ENCODE measurements at regions not wholly inside any gene's neighbourhood (a gene's known extent, or its start where the extent isn't known, plus 50 kb on each side); places are given as distances from the start of the nearest gene placed in this dataset.

DNA sequence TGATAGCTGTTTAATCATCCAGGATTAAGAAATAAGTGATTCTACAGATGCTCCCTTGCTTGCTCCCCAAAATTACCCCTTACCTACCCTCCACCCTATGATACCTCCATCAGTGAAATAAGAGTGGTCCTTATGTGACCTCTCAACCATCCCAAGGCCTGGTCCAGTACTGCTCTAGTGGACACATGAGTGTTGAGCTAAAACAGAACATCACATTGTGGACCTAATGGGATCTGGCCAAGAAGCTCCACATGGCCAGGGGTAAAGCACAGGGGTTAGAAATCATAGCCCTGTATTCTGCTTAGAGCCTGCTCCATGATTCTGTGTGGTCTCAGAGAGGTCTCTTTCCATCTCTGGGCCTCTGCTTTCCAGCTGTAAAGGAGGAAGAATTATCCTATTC, 355.6 kb downstream of the TNS1 start:
- Mint-ChIP-seq H3K4me3 (no peak overlapping the region), H3K27ac (no peak overlapping the region), H3K4me1 (ENCODE audit: low read depth) (no peaks in the 10 kb centered on the region), H3K9me3 (no peaks in the 10 kb centered on the region), H3K36me3 (no peaks in the 10 kb centered on the region), H3K27me3 (no peaks in the 10 kb centered on the region)
- POLR2A ChIA-PET = no interaction called here
- DNase-seq = no peak
- intact Hi-C loops (cut with micrococcal nuclease) = no loop called here
- CTCF ChIA-PET = interaction anchor here (2.2 kb wide), 1 partner anchor 66 kb away, joined by 13 read pairs; no protein-coding TSS in a partner anchor

DNA sequence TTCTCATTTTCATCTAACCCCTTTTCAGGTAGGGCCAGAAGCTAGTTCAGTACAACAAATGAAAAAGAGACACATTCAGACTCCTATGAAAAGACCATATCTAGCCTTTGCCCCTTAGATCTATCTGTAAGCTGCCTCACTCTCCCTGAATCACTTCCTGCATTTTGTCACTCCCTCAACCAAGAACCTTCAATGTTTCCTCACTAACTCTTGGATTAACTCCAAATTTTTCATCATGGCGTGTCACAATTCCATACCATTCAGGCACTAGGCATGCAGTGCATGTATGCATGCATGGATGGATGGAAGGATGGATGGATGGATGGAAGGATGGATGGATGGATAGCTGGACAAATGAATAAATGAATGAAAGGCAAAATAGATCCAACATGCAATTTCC, 356.9 kb downstream of the TNS1 start:
- no peaks in the 10 kb centered on the region for H3K27me3 Mint-ChIP-seq
- H3K27ac Mint-ChIP-seq = no peak overlapping the region
- POLR2A ChIA-PET = no interaction called here
- CTCF ChIA-PET = no interaction called here
- H3K4me3 Mint-ChIP-seq = no peak overlapping the region
- intact Hi-C loops (cut with micrococcal nuclease) = no loop called here
- DNase-seq = no peak
- no peaks in the 10 kb centered on the region for H3K36me3 Mint-ChIP-seq
- no peaks in the 10 kb centered on the region for H3K4me1 Mint-ChIP-seq (ENCODE audit: low read depth)
- no peaks in the 10 kb centered on the region for H3K9me3 Mint-ChIP-seq

DNA sequence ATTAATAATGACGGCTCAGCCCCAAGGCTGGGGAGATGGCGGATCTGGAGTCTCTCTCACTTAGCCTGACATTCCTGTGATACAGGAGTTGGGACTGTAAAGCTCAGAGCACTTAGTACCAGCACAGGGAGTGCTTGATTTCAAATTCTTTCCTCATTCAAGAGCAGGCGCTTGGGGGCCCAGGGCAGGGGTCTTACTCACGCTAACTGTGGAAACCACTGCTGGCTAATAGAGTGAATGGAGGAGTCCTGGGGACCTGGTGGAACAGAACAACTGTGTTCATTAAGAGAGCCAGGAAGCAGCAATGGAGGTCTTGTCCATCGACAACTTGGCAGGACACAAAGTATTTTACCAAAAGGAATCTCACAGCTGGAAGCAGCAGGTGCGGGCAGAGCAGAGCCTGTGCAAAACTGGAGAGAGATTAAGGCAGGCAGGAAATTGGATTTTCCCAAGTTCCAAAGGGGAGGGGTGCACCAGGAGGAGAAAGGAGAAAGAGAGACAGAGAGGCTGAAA, 358.9 kb downstream of the TNS1 start:
- Mint-ChIP-seq H3K27ac (no peak overlapping the region), H3K27me3 (no peaks in the 10 kb centered on the region), H3K36me3 (no peaks in the 10 kb centered on the region), H3K9me3 (no peaks in the 10 kb centered on the region), H3K4me3 (no peak overlapping the region), H3K4me1 (ENCODE audit: low read depth) (no peaks in the 10 kb centered on the region)
- intact Hi-C loops (cut with micrococcal nuclease) = no loop called here
- CTCF ChIA-PET = no interaction called here
- POLR2A ChIA-PET = no interaction called here
- DNase-seq = no peak

DNA sequence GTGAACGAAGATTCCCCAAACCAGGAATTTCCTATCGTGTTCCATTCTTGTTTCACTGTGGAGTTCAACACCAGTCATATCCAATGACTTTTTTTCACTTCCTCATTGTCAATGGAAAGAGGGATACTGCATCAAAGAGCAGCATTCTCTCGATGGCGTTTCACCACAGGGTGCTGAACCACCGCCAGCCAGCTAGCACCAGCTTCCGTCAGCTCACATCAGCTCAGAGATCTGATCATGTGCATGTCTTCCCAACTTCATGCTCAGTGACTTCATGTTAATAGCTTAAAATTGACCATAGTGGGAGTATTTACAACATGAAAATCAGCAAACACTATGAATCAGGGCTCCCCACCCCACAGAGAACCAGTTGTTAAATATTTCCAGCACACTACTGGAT, 359.9 kb downstream of the TNS1 start:
- no peaks in the 10 kb centered on the region for H3K36me3 Mint-ChIP-seq
- no peak overlapping the region for H3K27ac Mint-ChIP-seq
- CTCF ChIA-PET = interaction anchor here (2.3 kb wide), 1 partner anchor 8 kb away, joined by 10 read pairs; no protein-coding TSS in a partner anchor

DNA sequence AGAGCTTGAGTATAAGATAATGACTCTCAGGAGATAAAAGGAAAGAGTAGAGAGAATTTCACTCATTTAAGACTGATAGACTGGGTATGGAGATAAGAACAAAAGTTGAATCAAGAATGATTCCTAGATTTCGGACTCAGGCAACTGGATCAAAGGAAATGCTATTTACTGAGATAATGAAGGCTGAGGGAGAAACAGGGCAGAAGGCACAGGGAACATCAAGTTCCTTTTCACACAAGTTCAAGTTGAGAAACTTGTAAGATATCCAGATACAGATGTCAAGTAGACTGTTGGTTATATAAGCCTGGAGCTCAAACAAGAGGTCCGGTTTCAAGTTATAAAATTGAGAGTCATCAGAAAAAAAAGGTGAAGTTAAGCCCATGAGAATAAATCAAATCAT, 360.8 kb downstream of the TNS1 start:
- no peak for DNase-seq
- H3K9me3 Mint-ChIP-seq = no peaks in the 10 kb centered on the region
- intact Hi-C loops (cut with micrococcal nuclease) = no loop called here
- CTCF ChIA-PET = interaction anchor here (2.3 kb wide), 1 partner anchor 9 kb away, joined by 10 read pairs; no protein-coding TSS in a partner anchor
- POLR2A ChIA-PET = no interaction called here
- H3K4me1 Mint-ChIP-seq (ENCODE audit: low read depth) = no peaks in the 10 kb centered on the region
- no peaks in the 10 kb centered on the region for H3K36me3 Mint-ChIP-seq
- no peaks in the 10 kb centered on the region for H3K27me3 Mint-ChIP-seq
- no peak overlapping the region for H3K27ac Mint-ChIP-seq
- no peak overlapping the region for H3K4me3 Mint-ChIP-seq

More for the DNA sequence above, 359.9 kb downstream of the TNS1 start:
- POLR2A ChIA-PET = no interaction called here
- no peak for DNase-seq
- intact Hi-C loops (cut with micrococcal nuclease) = no loop called here
- Mint-ChIP-seq H3K27me3 (no peaks in the 10 kb centered on the region), H3K4me3 (no peak overlapping the region), H3K4me1 (ENCODE audit: low read depth) (no peaks in the 10 kb centered on the region), H3K9me3 (no peaks in the 10 kb centered on the region)

DNA sequence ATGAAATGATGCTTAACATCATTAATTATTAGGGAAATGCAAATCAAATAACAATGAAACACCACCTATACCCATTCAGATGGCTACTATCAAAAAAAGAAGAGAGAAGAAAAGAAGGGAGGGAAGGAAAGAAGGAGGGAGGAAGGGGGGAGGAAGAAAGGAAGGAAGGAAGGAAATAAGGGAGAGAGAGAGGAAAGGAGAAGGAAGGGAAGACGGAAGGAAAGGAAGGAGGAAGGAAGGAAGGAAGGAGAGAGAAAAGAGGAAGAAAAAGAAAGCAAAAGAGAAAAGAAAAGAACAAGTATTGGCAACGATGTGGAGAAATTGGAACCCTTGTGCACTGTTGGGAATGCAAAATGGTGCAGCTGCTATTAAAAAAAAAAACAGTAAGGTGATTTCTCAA, 363.3 kb downstream of the TNS1 start:
- Mint-ChIP-seq H3K36me3 (no peaks in the 10 kb centered on the region), H3K9me3 (no peaks in the 10 kb centered on the region), H3K4me1 (ENCODE audit: low read depth) (no peaks in the 10 kb centered on the region), H3K27ac (no peak overlapping the region), H3K27me3 (no peaks in the 10 kb centered on the region), H3K4me3 (no peak overlapping the region)
- ChIA-PET POLR2A (no interaction called here), CTCF (no interaction called here)
- DNase-seq = no peak
- intact Hi-C loops (cut with micrococcal nuclease) = no loop called here

DNA sequence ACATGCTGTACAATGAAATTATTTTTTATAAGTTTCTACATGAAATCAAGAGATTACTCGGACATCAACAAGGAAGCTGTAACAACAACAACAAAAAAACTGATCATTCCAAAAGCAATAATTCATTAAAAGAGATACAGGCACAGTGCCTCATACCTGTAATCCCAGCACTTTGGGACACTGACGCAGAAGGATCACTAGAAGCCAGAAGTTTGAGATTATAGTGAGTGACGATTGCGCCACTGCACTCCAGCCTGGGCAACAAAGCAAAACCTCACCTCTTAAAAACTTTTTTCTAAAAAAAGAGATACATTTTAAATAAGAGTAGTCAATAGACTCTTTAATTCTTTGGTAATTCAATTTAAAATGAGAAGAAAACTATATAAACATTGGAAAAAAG, 364.3 kb downstream of the TNS1 start:
- H3K4me1 Mint-ChIP-seq (ENCODE audit: low read depth) = no peaks in the 10 kb centered on the region
- ChIA-PET CTCF (no interaction called here), POLR2A (no interaction called here)
- no peak overlapping the region for H3K27ac Mint-ChIP-seq
- no peaks in the 10 kb centered on the region for H3K9me3 Mint-ChIP-seq
- no peaks in the 10 kb centered on the region for H3K36me3 Mint-ChIP-seq
- no peaks in the 10 kb centered on the region for H3K27me3 Mint-ChIP-seq
- no peak overlapping the region for H3K4me3 Mint-ChIP-seq
- intact Hi-C loops (cut with micrococcal nuclease) = no loop called here
- DNase-seq = no peak

DNA sequence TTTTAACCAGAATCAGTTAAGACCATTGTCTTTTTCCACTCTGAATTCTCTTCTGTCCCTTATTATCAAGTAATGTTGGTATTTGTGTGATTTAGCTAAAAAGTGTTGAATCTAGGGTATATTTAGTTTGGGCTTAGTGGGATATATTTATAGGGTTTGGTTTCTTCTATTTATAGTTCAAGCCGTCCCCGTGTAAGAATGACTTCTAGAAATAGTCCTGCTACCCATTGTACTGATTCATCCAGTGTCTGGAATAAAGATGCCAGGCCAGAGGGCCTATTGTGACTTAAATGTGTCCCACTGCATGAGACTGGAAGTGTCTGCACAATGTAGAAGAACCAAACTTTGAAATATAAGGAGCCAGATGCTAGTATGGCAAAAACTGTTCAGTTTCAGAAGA, 364.8 kb downstream of the TNS1 start:
- Mint-ChIP-seq H3K9me3 (no peaks in the 10 kb centered on the region), H3K4me3 (no peak overlapping the region), H3K4me1 (ENCODE audit: low read depth) (no peaks in the 10 kb centered on the region), H3K27me3 (no peaks in the 10 kb centered on the region), H3K27ac (no peak overlapping the region), H3K36me3 (no peaks in the 10 kb centered on the region)
- ChIA-PET POLR2A (no interaction called here), CTCF (no interaction called here)
- DNase-seq = no peak
- intact Hi-C loops (cut with micrococcal nuclease) = no loop called here

DNA sequence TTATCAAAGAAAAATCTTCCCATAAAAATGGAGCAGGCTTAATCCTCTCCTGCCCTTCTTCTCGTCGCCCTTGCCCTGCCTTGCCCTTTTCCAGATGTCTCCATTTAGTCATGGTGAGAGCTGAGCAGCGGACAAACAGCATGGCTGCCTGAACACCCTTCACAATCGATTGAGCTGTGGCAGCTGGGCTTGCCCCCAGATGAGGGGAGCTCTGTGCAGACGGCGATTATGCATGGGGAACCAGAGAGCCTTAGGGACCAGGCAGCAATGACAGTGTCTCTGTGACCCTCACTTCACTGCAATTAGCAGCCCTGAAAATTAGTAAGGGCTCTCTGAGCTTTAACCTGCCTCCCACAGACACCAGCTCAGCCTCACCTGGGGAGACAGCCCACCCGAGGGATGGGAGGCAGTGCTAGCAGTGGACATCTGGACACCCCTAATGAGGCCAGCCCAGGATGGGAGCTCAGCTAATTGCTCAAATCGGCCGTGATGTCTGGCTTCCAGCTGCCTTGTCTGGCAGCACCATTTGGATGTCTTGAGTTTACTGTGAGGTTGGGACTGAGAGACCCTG, 365.7 kb downstream of the TNS1 start:
- CTCF ChIA-PET = interaction anchor here (1.3 kb wide), 1 partner anchor 13 kb away, joined by 8 read pairs; no protein-coding TSS in a partner anchor
- intact Hi-C loops (cut with micrococcal nuclease) = no loop called here

DNA sequence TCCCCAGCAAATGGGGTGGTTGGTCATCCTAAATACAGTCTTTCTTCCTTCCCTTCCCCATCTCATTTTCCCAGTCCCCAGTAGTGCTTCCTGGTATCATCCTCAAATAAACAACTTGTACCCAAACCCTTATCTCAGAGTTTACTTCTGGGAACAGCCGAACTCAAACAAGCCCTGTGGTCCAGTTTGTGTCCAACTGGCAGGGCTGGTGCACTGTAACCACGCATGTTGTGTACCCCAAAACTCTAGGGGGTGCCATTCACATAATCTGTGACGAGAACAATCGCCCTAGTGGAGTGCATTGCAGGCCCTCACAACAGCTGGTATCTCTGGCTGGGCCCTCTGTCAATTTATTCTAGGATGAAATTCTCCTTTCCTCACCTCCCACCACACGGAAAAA, 366.2 kb downstream of the TNS1 start:
- POLR2A ChIA-PET = no interaction called here
- no peaks in the 10 kb centered on the region for H3K27me3 Mint-ChIP-seq

More for the DNA sequence above, 365.7 kb downstream of the TNS1 start:
- POLR2A ChIA-PET = no interaction called here
- no peaks in the 10 kb centered on the region for H3K36me3 Mint-ChIP-seq
- no peak overlapping the region for H3K4me3 Mint-ChIP-seq
- DNase-seq = no peak
- H3K27me3 Mint-ChIP-seq = no peaks in the 10 kb centered on the region
- no peak overlapping the region for H3K27ac Mint-ChIP-seq
- H3K4me1 Mint-ChIP-seq (ENCODE audit: low read depth) = no peaks in the 10 kb centered on the region
- H3K9me3 Mint-ChIP-seq = no peaks in the 10 kb centered on the region

DNA sequence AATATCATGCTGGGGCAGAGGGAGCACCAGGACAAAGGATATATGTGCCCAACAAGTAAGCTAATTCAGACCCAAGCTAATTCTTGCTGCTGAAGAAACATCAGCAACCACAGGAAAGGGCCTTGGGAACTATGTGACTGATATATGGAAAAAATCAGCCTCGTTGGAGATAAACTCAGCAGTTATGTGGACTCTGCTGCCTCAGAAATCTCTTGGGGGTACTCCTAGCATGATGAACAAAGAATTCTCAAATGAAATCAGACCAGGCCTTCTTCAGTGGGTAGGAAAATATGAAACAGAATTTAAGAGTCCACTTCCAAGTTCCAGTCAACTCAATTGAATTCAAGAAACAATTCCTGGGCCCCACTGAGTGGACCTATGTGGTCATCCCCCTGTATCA, 367.9 kb downstream of the TNS1 start:
- Mint-ChIP-seq H3K4me1 (ENCODE audit: low read depth) (no peaks in the 10 kb centered on the region), H3K36me3 (no peaks in the 10 kb centered on the region), H3K27me3 (no peaks in the 10 kb centered on the region), H3K9me3 (no peaks in the 10 kb centered on the region), H3K27ac (no peak overlapping the region), H3K4me3 (no peak overlapping the region)
- ChIA-PET POLR2A (interaction anchor here (0.6 kb wide), 1 partner anchor 1012 kb away, joined by 6 read pairs; no protein-coding TSS in a partner anchor), CTCF (interaction anchor here (0.6 to 1.7 kb wide), 2 partner anchors 16 to 721 kb away, joined by 3 to 8 read pairs; no protein-coding TSS in a partner anchor)
- DNase-seq = no peak
- intact Hi-C loops (cut with micrococcal nuclease) = no loop called here

More for the DNA sequence above, 366.2 kb downstream of the TNS1 start:
- no peaks in the 10 kb centered on the region for H3K9me3 Mint-ChIP-seq
- no peak overlapping the region for H3K27ac Mint-ChIP-seq
- H3K4me3 Mint-ChIP-seq = no peak overlapping the region
- DNase-seq = no peak
- intact Hi-C loops (cut with micrococcal nuclease) = no loop called here
- H3K4me1 Mint-ChIP-seq (ENCODE audit: low read depth) = no peaks in the 10 kb centered on the region
- CTCF ChIA-PET = interaction anchor here (1.3 kb wide), 1 partner anchor 14 kb away, joined by 8 read pairs; no protein-coding TSS in a partner anchor
- no peaks in the 10 kb centered on the region for H3K36me3 Mint-ChIP-seq

DNA sequence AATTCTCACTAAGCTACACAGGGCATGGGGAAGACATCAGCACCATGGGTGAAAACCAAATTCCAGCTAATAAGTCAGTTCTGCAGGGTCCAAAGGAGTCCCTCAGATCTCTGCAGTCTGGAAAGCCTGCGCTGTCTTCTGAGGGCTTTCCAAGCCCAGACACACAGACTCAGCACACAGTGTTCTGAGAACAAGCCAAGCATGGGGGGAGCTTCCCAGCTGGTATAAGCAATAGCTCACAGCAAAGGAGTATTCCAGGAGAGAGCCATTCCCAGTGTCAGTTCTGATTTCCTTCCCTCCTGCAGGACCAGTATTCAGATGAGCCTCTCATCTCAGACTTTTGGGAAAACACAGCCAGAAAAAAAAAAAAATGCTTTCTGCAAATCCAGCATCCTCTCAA, 370.8 kb downstream of the TNS1 start:
- ChIA-PET POLR2A (no interaction called here), CTCF (no interaction called here)
- Mint-ChIP-seq H3K27me3 (no peaks in the 10 kb centered on the region), H3K4me3 (no peak overlapping the region), H3K9me3 (no peaks in the 10 kb centered on the region), H3K4me1 (ENCODE audit: low read depth) (no peaks in the 10 kb centered on the region), H3K36me3 (no peaks in the 10 kb centered on the region), H3K27ac (no peak overlapping the region)
- no peak for DNase-seq
- intact Hi-C loops (cut with micrococcal nuclease) = no loop called here

DNA sequence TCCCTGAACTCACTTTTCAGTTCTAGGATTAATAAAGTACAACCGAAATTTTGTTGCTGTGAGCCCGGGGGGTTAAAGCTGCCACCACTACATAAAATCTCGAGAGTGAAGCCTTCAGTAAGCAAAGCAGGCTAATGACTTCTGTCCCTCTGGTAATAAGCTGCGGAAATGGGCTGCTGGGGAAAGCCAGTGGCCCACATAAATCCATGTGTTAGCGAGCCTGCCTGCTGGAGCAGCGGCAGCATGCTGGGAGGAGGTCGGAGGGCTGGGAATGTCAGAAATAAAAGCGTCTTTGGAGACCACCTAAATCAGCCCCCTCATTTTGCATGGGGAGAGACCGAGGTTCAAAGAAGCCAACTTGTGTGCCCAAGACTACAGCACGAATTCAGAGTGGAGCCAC, 371.7 kb downstream of the TNS1 start:
- no peaks in the 10 kb centered on the region for H3K4me1 Mint-ChIP-seq (ENCODE audit: low read depth)
- ChIA-PET CTCF (interaction anchor here (0.6 kb wide), 1 partner anchor 225 kb away, joined by 3 read pairs; no protein-coding TSS in a partner anchor), POLR2A (no interaction called here)
- H3K36me3 Mint-ChIP-seq = no peaks in the 10 kb centered on the region
- intact Hi-C loops (cut with micrococcal nuclease) = no loop called here
- no peaks in the 10 kb centered on the region for H3K27me3 Mint-ChIP-seq
- no peak for DNase-seq
- no peak overlapping the region for H3K27ac Mint-ChIP-seq
- no peak overlapping the region for H3K4me3 Mint-ChIP-seq
- no peaks in the 10 kb centered on the region for H3K9me3 Mint-ChIP-seq

Measured in activated CD4-positive, alpha-beta memory T cell treated with anti-CD3 and anti-CD28 coated beads for 36 hours (primary cell).